Stomach (tissue), 4 donors: ENCODE measurements at regions not wholly inside any gene's neighbourhood (a gene's known extent, or its start where the extent isn't known, plus 50 kb on each side); places are given as distances from the start of the nearest gene placed in this dataset.

Source experiments
- CTCF ChIP-seq, 7 experiments: fragments of 450-650 bp in 4 of 7; fragments of 200-600 bp in 3 of 7; sonication (generic) in 3 of 7; IDR thresholded peaks; one replicate each; pipeline ENCODE4 v1.5.1; 2016 to 2019; ENCODE audit warnings: antibody characterized with exemption in 7 of 7, control low read depth in 2 of 7, mild to moderate bottlenecking in 1 of 7
- EP300 ChIP-seq: sonication (generic); formaldehyde crosslinking; IDR thresholded peaks from one replicate; pipeline ENCODE4 v1.6.1; 2017; ENCODE audit warnings: antibody characterized with exemption
- POLR2A ChIP-seq, 4 donors: fragments of 450-650 bp; IDR thresholded peaks; one replicate each; pipeline ENCODE4 v1.6.1; 2016; ENCODE audit warnings: antibody characterized with exemption in 4 of 4, control low read depth in 2 of 4, mild to moderate bottlenecking in 1 of 4, moderate library complexity in 1 of 4

- TF ChIP-seq CTCF (IDR thresholded peaks at IDR 0.05): no peak
- no peak for TF ChIP-seq POLR2A (IDR thresholded peaks at IDR 0.05)
- no peak for TF ChIP-seq EP300
Observed at GRCh38 chr1:217140041-217140901, 417.0 kb upstream of the ESRRG start.
